Urinary bladder (tissue), 3 donors: ENCODE measurements at regions not wholly inside any gene's neighbourhood (a gene's known extent, or its start where the extent isn't known, plus 50 kb on each side); places are given as distances from the start of the nearest gene placed in this dataset.

ENCODE experiments used
- DNase-seq: peaks from one replicate; pipeline ENCODE4 v3.0.0-alpha.2; 2015; ENCODE audit errors: extremely low spot score
- H3K27ac ChIP-seq: one replicate; pipeline ENCODE4 v1.5.1; 2013; ENCODE audit warnings: low read depth, mild to moderate bottlenecking, moderate library complexity
- H3K36me3 ChIP-seq: one replicate; pipeline ENCODE4 v1.6.1; 2013; ENCODE audit warnings: mild to moderate bottlenecking, moderate library complexity; ENCODE audit not compliant: insufficient read depth
- H3K4me1 ChIP-seq: one replicate; pipeline ENCODE4 v1.6.1; 2013; ENCODE audit warnings: mild to moderate bottlenecking, moderate library complexity; ENCODE audit not compliant: insufficient read depth
- H3K4me3 ChIP-seq: one replicate; pipeline ENCODE4 v1.5.1; 2013; ENCODE audit warnings: low read depth, low read length
- WGBS: extraction: QIAGEN DNeasy Blood & Tissue Kit; methylation state at CpG from one replicate; pipeline ENCODE4 v1.1.7; 2013; 5-methylcytosine and 5-hydroxymethylcytosine counted together
- donor health status: healthy with polysubstance abuse.
- donor health status: healthy.

- DNase-seq = no peak
- H3K4me1 ChIP-seq = no peaks in the 10 kb centered on the region
- no peaks in the 10 kb centered on the region for H3K36me3 ChIP-seq
- H3K4me3 ChIP-seq = no peak overlapping the region
- no peak overlapping the region for H3K27ac ChIP-seq
- WGBS = 78% methylated on average over 5 of the region's 5 CpGs
These were observed 839.9 kb downstream of the MAFB start for GRCh38 chr20:39849171-39849570.

GRCh38 chr20:39839399-39840119 is 849.5 kb downstream of the MAFB start:
- Histone ChIP-seq H3K4me3 (no peak overlapping the region), H3K36me3 (peaks cover 2% of the 10 kb centered on the region), H3K4me1 (no peaks in the 10 kb centered on the region), H3K27ac (no peak overlapping the region)
- no peak for DNase-seq
- WGBS = 83% methylated on average over 9 of the region's 9 CpGs

GRCh38 chr20:39837561-39837960 is 851.5 kb downstream of the MAFB start:
- Histone ChIP-seq H3K36me3 (peaks cover 2% of the 10 kb centered on the region), H3K4me3 (no peak overlapping the region), H3K4me1 (no peaks in the 10 kb centered on the region), H3K27ac (no peak overlapping the region)
- no peak for DNase-seq
- 81% methylated on average over 3 of the region's 3 CpGs for WGBS

- H3K27ac ChIP-seq = no peak overlapping the region
- H3K4me1 ChIP-seq = no peaks in the 10 kb centered on the region
- WGBS = 33% methylated on average over 7 of the region's 7 CpGs
- H3K4me3 ChIP-seq = no peak overlapping the region
- no peak for DNase-seq
- no peaks in the 10 kb centered on the region for H3K36me3 ChIP-seq
These were observed 853.8 kb downstream of the MAFB start for GRCh38 chr20:39835130-39835842.

GRCh38 chr20:39830903-39831302 is 858.1 kb downstream of the MAFB start:
- H3K4me1 ChIP-seq = no peaks in the 10 kb centered on the region
- 99% methylated on average over 2 of the region's 2 CpGs for WGBS
- H3K4me3 ChIP-seq = no peak overlapping the region
- H3K36me3 ChIP-seq = no peaks in the 10 kb centered on the region
- no peak overlapping the region for H3K27ac ChIP-seq
- DNase-seq = no peak

GRCh38 chr20:39829661-39830060 is 859.4 kb downstream of the MAFB start:
- H3K27ac ChIP-seq = no peak overlapping the region
- H3K36me3 ChIP-seq = no peaks in the 10 kb centered on the region
- no peaks in the 10 kb centered on the region for H3K4me1 ChIP-seq
- WGBS = 27% methylated on average over 3 of the region's 3 CpGs
- no peak overlapping the region for H3K4me3 ChIP-seq
- peak; percentile 11 for DNase-seq

- no peak overlapping the region for H3K4me3 ChIP-seq
- no peak for DNase-seq
- H3K36me3 ChIP-seq = no peaks in the 10 kb centered on the region
- H3K4me1 ChIP-seq = no peaks in the 10 kb centered on the region
- no peak overlapping the region for H3K27ac ChIP-seq
- WGBS = 19% methylated on average over 3 of the region's 3 CpGs
These were observed 859.8 kb downstream of the MAFB start for GRCh38 chr20:39829256-39829655.

GRCh38 chr20:39825950-39826349 is 863.1 kb downstream of the MAFB start:
- no peaks in the 10 kb centered on the region for H3K4me1 ChIP-seq
- DNase-seq = no peak
- H3K4me3 ChIP-seq = no peak overlapping the region
- no peak overlapping the region for H3K27ac ChIP-seq
- WGBS = 81% methylated on average over 3 of the region's 3 CpGs
- no peaks in the 10 kb centered on the region for H3K36me3 ChIP-seq

- WGBS = 92% methylated on average over 3 of the region's 3 CpGs
- no peak overlapping the region for H3K4me3 ChIP-seq
These were observed 863.4 kb downstream of the DHX35 start for GRCh38 chr20:39825524-39825923.

GRCh38 chr20:39823224-39823623 is 861.1 kb downstream of the DHX35 start:
- H3K4me1 ChIP-seq = no peaks in the 10 kb centered on the region
- WGBS = 31% methylated on average over 4 of the region's 4 CpGs
- no peaks in the 10 kb centered on the region for H3K36me3 ChIP-seq
- H3K4me3 ChIP-seq = no peak overlapping the region
- H3K27ac ChIP-seq = no peak overlapping the region
- DNase-seq = no peak

More at GRCh38 chr20:39825524-39825923, 863.4 kb downstream of the DHX35 start:
- DNase-seq = no peak
- Histone ChIP-seq H3K36me3 (no peaks in the 10 kb centered on the region), H3K27ac (no peak overlapping the region), H3K4me1 (no peaks in the 10 kb centered on the region)

GRCh38 chr20:39822667-39823066 is 860.5 kb downstream of the DHX35 start:
- 37% methylated on average over 3 of the region's 3 CpGs for WGBS
- no peaks in the 10 kb centered on the region for H3K4me1 ChIP-seq
- H3K27ac ChIP-seq = no peak overlapping the region

GRCh38 chr20:39813190-39813829 is 851.2 kb downstream of the DHX35 start:
- no peak overlapping the region for H3K4me3 ChIP-seq
- no peaks in the 10 kb centered on the region for H3K4me1 ChIP-seq
- H3K36me3 ChIP-seq = no peaks in the 10 kb centered on the region
- no peak overlapping the region for H3K27ac ChIP-seq
- 86% methylated on average over 6 of the region's 6 CpGs for WGBS
- no peak for DNase-seq

More at GRCh38 chr20:39822667-39823066, 860.5 kb downstream of the DHX35 start:
- Histone ChIP-seq H3K36me3 (no peaks in the 10 kb centered on the region), H3K4me3 (no peak overlapping the region)
- DNase-seq = no peak

GRCh38 chr20:39812116-39812515 is 850.0 kb downstream of the DHX35 start:
- Histone ChIP-seq H3K4me3 (no peak overlapping the region), H3K4me1 (no peaks in the 10 kb centered on the region), H3K36me3 (no peaks in the 10 kb centered on the region), H3K27ac (no peak overlapping the region)
- WGBS = 83% methylated on average over 2 of the region's 2 CpGs
- DNase-seq = no peak

- no peak for DNase-seq
- 61% methylated on average over 2 of the region's 2 CpGs for WGBS
- Histone ChIP-seq H3K4me3 (no peak overlapping the region), H3K36me3 (no peaks in the 10 kb centered on the region), H3K27ac (no peak overlapping the region), H3K4me1 (no peaks in the 10 kb centered on the region)
These were observed 848.2 kb downstream of the DHX35 start for GRCh38 chr20:39810309-39810708.
